Stimulated activated memory B cell treated with anti-CD40 and anti-IgM and Interleukin-4, amounts not matched to agents 10 μg/mL and 1 μg/mL and 100 μg/mL, for 72 hours (primary cell): ENCODE measurements at regions not wholly inside any gene's neighbourhood (a gene's known extent, or its start where the extent isn't known, plus 50 kb on each side); places are given as distances from the start of the nearest gene placed in this dataset.

ENCODE experiments used
- ATAC-seq: fragments of 150-1000 bp; cut with Tn5 transposase; 2 replicates; pipeline ENCODE4 v1.10.0; 2021
- H3K27ac Mint-ChIP-seq: one replicate; pipeline ENCODE4 v1.8.0; 2022; ENCODE audit warnings: mild to moderate bottlenecking, mixed read lengths
- H3K27me3 Mint-ChIP-seq: one replicate; pipeline ENCODE4 v1.8.0; 2022; ENCODE audit warnings: mixed read lengths
- H3K36me3 Mint-ChIP-seq: one replicate; pipeline ENCODE4 v1.8.0; 2022; ENCODE audit warnings: mixed read lengths
- H3K4me1 Mint-ChIP-seq: one replicate; pipeline ENCODE4 v1.8.0; 2022; ENCODE audit warnings: mixed read lengths
- H3K4me3 Mint-ChIP-seq: one replicate; pipeline ENCODE4 v1.8.0; 2022; ENCODE audit warnings: mild to moderate bottlenecking, moderate library complexity, mixed read lengths
- H3K9me3 Mint-ChIP-seq: one replicate; pipeline ENCODE4 v1.8.0; 2022; ENCODE audit warnings: mixed read lengths

DNA sequence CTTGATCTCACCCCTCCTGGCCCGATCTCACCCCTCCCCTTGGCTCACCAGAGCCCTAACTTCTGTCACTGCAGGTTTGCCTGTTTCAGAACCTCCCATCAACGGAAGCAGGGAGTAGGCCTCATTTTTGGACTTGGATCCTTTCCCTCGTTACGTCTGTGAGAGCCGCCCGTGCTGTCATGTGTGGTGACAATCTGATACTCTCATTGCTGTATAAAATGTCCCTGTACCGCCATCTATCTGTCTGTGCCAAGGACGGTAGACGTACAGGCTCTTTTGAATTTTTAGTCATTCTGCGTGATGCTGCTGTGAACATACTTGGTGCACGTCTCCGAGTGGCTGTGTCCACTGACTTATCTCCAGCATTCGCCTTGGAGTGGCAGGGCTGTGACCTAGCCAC is 1163.1 kb downstream of the BRD1 start:
- H3K4me1 Mint-ChIP-seq: no peaks in the 10 kb centered on the region
- peaks cover 5% of the 10 kb centered on the region for H3K36me3 Mint-ChIP-seq
- no peak for ATAC-seq
- H3K27ac Mint-ChIP-seq: no peak overlapping the region
- peaks cover 16% of the 10 kb centered on the region for H3K9me3 Mint-ChIP-seq
- no peak overlapping the region for H3K4me3 Mint-ChIP-seq
- H3K27me3 Mint-ChIP-seq: no peaks in the 10 kb centered on the region

GRCh38 chr22:48663297-48663696 is 1164.4 kb downstream of the BRD1 start:
- peaks cover 5% of the 10 kb centered on the region for H3K36me3 Mint-ChIP-seq
- peaks cover 16% of the 10 kb centered on the region for H3K9me3 Mint-ChIP-seq
- H3K27me3 Mint-ChIP-seq: no peaks in the 10 kb centered on the region
- no peak for ATAC-seq
- no peak overlapping the region for H3K4me3 Mint-ChIP-seq
- H3K27ac Mint-ChIP-seq: no peak overlapping the region
- H3K4me1 Mint-ChIP-seq: no peaks in the 10 kb centered on the region

- Mint-ChIP-seq H3K4me1 (no peaks in the 10 kb centered on the region), H3K27ac (no peak overlapping the region), H3K9me3 (peaks cover 16% of the 10 kb centered on the region), H3K27me3 (no peaks in the 10 kb centered on the region), H3K36me3 (peaks cover 5% of the 10 kb centered on the region), H3K4me3 (no peak overlapping the region)
- ATAC-seq: no peak
Measured at GRCh38 chr22:48662476-48663135, 1165.1 kb downstream of the BRD1 start.

- Mint-ChIP-seq H3K4me3 (no peak overlapping the region), H3K27me3 (no peaks in the 10 kb centered on the region), H3K4me1 (no peaks in the 10 kb centered on the region), H3K36me3 (peaks cover 5% of the 10 kb centered on the region), H3K9me3 (peaks cover 16% of the 10 kb centered on the region), H3K27ac (no peak overlapping the region)
- no peak for ATAC-seq
Measured at GRCh38 chr22:48661984-48662383, 1165.7 kb downstream of the BRD1 start.

DNA sequence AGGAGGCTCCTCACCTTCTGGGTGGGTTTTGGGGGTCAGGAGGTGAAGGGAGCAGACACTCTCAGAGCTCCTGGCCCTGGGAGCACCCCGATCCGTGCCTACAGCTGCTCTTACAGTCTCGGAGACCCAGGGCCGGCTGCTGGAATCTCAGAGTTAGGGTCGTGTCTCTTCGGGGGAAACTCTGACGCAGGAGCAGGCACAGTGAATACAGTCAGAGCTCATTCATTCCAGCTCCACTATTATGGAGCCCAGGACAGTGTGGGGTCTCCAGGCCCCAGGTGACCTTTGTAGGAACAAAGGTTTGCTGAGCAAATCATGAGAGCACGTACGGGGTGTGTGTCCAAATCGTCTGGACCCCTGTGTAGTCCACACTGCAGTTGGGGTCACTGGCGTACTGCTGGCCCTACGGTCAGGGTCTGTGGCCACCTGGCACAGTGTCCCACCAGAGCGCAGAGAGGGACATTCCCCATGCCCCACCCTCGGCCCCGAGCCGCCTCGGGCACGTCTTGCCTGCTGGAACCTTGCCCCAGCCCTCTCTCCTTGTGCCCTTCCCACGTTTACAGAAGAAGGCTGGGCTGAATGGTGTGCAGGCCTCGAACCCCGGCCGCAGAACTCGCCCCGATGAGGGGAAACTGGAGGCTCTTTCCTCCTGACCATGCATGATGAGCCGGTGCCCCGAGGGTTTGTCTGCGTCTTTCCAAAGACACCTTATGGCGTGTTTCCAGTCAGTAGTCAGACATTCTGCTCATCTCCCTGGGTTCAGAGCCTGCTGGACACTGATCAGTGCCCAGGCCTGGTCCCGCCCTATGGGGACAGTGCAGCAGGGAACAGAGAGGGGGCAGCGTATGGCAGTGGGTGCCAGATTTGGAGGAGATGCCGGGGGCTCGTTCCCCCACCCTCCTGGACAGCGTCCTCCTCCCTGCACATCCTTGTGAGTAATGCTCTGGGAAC is 1166.6 kb downstream of the BRD1 start:
- Mint-ChIP-seq H3K36me3 (peaks cover 5% of the 10 kb centered on the region), H3K4me3 (no peak overlapping the region), H3K4me1 (no peaks in the 10 kb centered on the region), H3K27me3 (no peaks in the 10 kb centered on the region), H3K27ac (no peak overlapping the region), H3K9me3 (peaks cover 16% of the 10 kb centered on the region)
- ATAC-seq: no peak

DNA sequence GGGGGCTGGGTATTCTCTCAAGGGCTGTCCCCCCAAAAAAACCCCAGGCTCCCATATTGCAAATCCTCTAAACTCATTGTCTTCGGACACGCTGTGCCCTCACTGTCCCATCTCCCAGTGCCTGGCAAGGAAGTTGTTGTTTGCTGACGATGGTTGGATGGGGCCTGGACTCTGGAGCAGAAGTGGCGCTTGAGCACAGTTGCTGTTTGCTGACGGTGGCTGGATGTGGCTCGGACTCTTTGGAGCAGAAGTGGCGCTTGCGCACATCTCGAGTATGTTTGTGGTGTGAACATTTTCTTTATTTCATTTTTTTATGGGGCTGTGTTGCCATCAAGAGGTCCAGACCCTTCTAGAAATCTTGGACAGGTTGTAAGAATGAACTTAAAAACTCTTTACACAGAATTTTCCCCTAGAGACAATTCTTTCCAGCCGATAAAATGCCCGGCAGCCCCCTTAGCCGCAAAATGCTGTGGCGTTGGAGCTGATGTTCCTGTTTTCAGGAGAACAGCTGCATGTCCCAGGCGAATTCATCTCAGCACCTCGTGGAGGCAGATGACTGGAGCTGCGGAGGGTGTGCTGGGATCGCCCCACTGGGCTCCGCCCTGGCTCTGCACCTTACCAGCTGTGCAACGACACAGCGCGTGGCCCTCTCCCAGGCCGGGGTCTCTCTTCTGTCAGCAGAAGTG is 1167.4 kb downstream of the BRD1 start:
- Mint-ChIP-seq H3K27me3 (no peaks in the 10 kb centered on the region), H3K4me1 (no peaks in the 10 kb centered on the region), H3K36me3 (peaks cover 5% of the 10 kb centered on the region), H3K9me3 (peaks cover 19% of the 10 kb centered on the region), H3K4me3 (no peak overlapping the region), H3K27ac (no peak overlapping the region)
- ATAC-seq: no peak

DNA sequence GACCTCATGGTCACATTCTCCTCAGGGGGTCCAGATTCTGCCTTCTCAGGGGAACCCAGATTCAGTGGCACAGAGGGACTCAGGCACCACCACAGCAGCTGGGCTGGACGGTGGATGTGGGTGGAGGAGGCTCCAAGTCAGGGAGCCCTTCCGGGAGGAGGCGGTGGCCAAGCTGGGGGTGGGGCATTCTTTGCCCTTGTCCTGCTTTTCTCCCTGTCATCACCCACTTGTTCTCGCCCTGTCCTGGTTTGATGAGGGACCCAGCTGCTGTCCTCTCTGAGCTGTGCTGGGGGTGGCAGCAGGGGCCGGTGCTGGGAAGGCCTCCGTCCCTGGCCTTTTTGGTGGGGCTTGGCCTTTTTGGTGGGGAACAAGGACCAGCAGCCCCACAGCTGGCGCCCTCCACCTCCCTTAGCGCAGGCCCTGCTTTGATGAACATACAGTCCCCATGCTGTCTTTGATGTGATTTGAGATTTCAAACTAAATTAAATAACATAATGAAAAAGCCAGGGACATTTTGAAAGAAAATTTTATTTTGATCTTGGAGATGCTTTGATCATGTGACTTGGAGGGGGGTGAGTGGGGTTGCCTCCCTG is 1168.2 kb downstream of the BRD1 start:
- no peaks in the 10 kb centered on the region for H3K27me3 Mint-ChIP-seq
- peaks cover 2% of the 10 kb centered on the region for H3K36me3 Mint-ChIP-seq
- ATAC-seq: no peak
- no peak overlapping the region for H3K4me3 Mint-ChIP-seq
- H3K9me3 Mint-ChIP-seq: peaks cover 16% of the 10 kb centered on the region
- no peak overlapping the region for H3K27ac Mint-ChIP-seq
- H3K4me1 Mint-ChIP-seq: no peaks in the 10 kb centered on the region

DNA sequence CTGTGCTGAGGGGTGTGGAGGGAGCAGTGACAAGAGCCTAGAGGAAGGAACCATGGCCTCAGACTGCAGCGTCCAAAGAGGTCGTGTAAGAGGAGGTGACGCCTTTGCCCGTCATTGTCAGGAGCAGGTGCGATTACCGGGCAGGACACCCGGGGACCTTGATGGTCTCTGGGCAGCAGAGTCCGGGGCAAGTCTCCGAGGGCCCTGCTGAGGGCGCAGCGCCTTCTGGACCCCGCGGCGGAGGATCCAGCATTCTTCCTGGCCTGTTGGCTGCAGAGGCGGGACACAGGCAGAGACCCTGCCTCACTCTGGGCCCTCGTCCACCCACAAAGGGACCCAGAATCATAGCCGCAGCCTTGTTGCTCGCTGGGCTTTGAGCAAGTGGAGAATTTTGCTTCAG is 1168.8 kb downstream of the BRD1 start:
- no peaks in the 10 kb centered on the region for H3K4me1 Mint-ChIP-seq
- no peak overlapping the region for H3K4me3 Mint-ChIP-seq
- H3K27ac Mint-ChIP-seq: no peak overlapping the region
- ATAC-seq: no peak
- no peaks in the 10 kb centered on the region for H3K27me3 Mint-ChIP-seq
- peaks cover 11% of the 10 kb centered on the region for H3K9me3 Mint-ChIP-seq
- H3K36me3 Mint-ChIP-seq: no peaks in the 10 kb centered on the region

DNA sequence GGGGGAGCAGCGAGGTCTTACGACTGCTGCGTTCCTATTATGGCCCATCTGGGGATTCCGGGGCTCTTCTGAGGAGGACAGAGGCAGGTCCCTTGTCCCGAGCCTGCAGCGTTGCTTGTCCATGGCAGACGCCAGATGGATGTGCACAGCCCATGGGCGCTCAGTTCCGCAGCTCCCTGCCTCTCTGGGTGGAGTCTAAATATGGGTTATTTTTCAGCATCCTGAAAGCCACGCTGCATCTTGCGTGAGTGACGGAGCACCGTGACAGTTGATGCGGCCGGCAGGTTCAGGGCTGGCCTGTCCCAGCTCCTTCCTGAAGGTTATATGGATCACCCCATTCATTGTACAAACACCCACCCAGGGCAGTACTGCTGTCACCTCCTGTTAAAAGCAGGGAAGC is 1169.4 kb downstream of the BRD1 start:
- no peak overlapping the region for H3K27ac Mint-ChIP-seq
- H3K27me3 Mint-ChIP-seq: no peaks in the 10 kb centered on the region
- no peak for ATAC-seq
- no peaks in the 10 kb centered on the region for H3K36me3 Mint-ChIP-seq
- no peaks in the 10 kb centered on the region for H3K4me1 Mint-ChIP-seq
- no peak overlapping the region for H3K4me3 Mint-ChIP-seq
- H3K9me3 Mint-ChIP-seq: peaks cover 11% of the 10 kb centered on the region

- H3K36me3 Mint-ChIP-seq: no peaks in the 10 kb centered on the region
- ATAC-seq: no peak
- no peak overlapping the region for H3K4me3 Mint-ChIP-seq
- H3K4me1 Mint-ChIP-seq: no peaks in the 10 kb centered on the region
- no peaks in the 10 kb centered on the region for H3K27me3 Mint-ChIP-seq
- H3K27ac Mint-ChIP-seq: no peak overlapping the region
- H3K9me3 Mint-ChIP-seq: peaks cover 3% of the 10 kb centered on the region
Measured at GRCh38 chr22:48654492-48654891, 1173.2 kb downstream of the BRD1 start.

DNA sequence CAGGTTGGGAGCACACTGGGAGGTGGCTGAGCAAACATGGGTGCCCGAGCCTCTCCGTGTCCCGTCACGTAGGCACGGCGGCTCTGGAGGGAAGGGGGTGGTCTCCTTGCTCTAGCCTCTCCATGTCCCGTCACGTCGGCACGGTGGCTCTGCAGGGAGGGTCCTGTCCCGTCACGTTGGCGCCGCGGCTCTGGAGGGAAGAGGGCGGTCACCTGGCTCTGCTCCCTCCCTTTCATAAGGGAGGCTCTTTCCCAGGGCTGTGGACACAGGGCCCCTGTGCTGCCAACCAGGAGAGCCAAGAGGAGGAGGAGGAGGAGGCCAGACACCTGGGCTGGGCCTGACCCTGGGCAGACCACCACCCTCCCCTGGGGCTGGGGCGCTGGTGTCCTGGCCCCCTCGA is 1173.7 kb downstream of the BRD1 start:
- H3K27ac Mint-ChIP-seq: no peak overlapping the region
- no peak for ATAC-seq
- no peaks in the 10 kb centered on the region for H3K36me3 Mint-ChIP-seq
- no peak overlapping the region for H3K4me3 Mint-ChIP-seq
- no peaks in the 10 kb centered on the region for H3K27me3 Mint-ChIP-seq
- H3K9me3 Mint-ChIP-seq: peaks cover 3% of the 10 kb centered on the region
- H3K4me1 Mint-ChIP-seq: no peaks in the 10 kb centered on the region

GRCh38 chr22:48653306-48653705 is 1174.4 kb downstream of the BRD1 start:
- no peaks in the 10 kb centered on the region for H3K4me1 Mint-ChIP-seq
- H3K4me3 Mint-ChIP-seq: no peak overlapping the region
- no peak overlapping the region for H3K27ac Mint-ChIP-seq
- no peaks in the 10 kb centered on the region for H3K36me3 Mint-ChIP-seq
- H3K27me3 Mint-ChIP-seq: no peaks in the 10 kb centered on the region
- ATAC-seq: no peak
- H3K9me3 Mint-ChIP-seq: peaks cover 3% of the 10 kb centered on the region

GRCh38 chr22:48652796-48653195 is 1174.9 kb downstream of the BRD1 start:
- no peak for ATAC-seq
- Mint-ChIP-seq H3K4me1 (no peaks in the 10 kb centered on the region), H3K36me3 (no peaks in the 10 kb centered on the region), H3K9me3 (peaks cover 3% of the 10 kb centered on the region), H3K4me3 (no peak overlapping the region), H3K27me3 (no peaks in the 10 kb centered on the region), H3K27ac (no peak overlapping the region)

DNA sequence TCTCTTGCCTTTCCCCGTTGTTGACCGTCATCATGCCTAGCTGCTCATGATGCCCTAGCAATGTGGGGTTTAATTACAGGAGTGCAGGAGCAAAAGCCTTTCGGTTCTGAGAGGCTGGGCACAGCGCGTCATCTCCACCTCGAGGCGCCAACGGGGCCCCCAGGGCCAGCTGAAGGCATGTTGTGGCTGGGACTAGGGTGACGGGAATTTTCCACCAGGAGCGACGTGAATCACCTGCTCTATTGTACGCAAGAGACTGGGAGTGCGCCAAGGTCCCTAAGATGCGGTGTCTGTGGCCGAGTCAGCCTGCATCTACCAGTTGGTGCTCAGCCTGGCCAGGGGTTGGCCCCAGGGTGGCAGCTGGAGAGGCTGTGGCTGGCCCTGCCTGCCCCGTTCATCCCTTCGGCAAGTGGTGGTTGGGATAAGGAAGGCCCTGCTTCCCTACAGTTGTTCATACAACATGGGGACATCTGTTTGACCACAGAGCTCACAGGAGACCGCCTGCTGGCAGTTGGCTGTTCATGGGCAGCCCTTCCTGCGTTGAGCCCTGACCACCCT is 1175.6 kb downstream of the BRD1 start:
- H3K27ac Mint-ChIP-seq: no peak overlapping the region
- H3K4me3 Mint-ChIP-seq: no peak overlapping the region
- no peaks in the 10 kb centered on the region for H3K27me3 Mint-ChIP-seq
- ATAC-seq: no peak
- H3K4me1 Mint-ChIP-seq: no peaks in the 10 kb centered on the region
- no peaks in the 10 kb centered on the region for H3K36me3 Mint-ChIP-seq
- H3K9me3 Mint-ChIP-seq: peaks cover 3% of the 10 kb centered on the region
